ENCODE measurements at regions not wholly inside any gene's neighbourhood (a gene's known extent, or its start where the extent isn't known, plus 50 kb on each side); places are given as distances from the start of the nearest gene placed in this dataset.

- ChIA-PET POLR2A (ENCODE audit: unreplicated experiment) (no interaction called here), CTCF (no interaction called here)
- Histone ChIP-seq H3K4me1 (replicated peaks; ENCODE audit: insufficient read depth) (no peaks in the 10 kb centered on the region), H3F3A (ENCODE audit: insufficient read depth, low read depth) (no peaks in the 10 kb centered on the region), H3K79me2 (ENCODE audit: low read depth) (no peaks in the 10 kb centered on the region), H3K27me3 (ENCODE audit: insufficient read depth, low read depth) (no peaks in the 10 kb centered on the region), H3K9me3 (ENCODE audit: insufficient read depth, low read depth) (no peaks in the 10 kb centered on the region), H3K9me2 (ENCODE audit: insufficient read depth) (no peaks in the 10 kb centered on the region), H3K4me3 (no peak overlapping the region), H4K20me1 (ENCODE audit: insufficient read depth) (no peaks in the 10 kb centered on the region), H3K36me3 (ENCODE audit: low read depth) (no peaks in the 10 kb centered on the region), H3K27ac (no peak overlapping the region), H3K4me2 (no peak overlapping the region), H2AFZ (no peak overlapping the region)
- intact Hi-C loops (cut with micrococcal nuclease; ENCODE audit: unreplicated experiment): no loop called here
- TF ChIP-seq EZH2 (IDR thresholded peaks at IDR 0.05; ENCODE audit: low read depth): no peak
- no peak for TF ChIP-seq CTCF (conservative IDR thresholded peaks at IDR 0.05)
- DNase-seq: no peak
- no TSS peak for BruUV-seq (replicated peaks)
Measured at GRCh38 chr11:97905671-97906070, 1115.1 kb upstream of the CNTN5 start.

GRCh38 chr11:97908354-97908753 is 1112.4 kb upstream of the CNTN5 start:
- intact Hi-C loops (cut with micrococcal nuclease; ENCODE audit: unreplicated experiment): no loop called here
- no peak overlapping the region for H2AFZ ChIP-seq
- TF ChIP-seq CTCF (conservative IDR thresholded peaks at IDR 0.05): no peak
- H3K36me3 ChIP-seq (ENCODE audit: low read depth): no peaks in the 10 kb centered on the region
- H3K4me2 ChIP-seq: no peak overlapping the region
- ChIA-PET CTCF (no interaction called here), POLR2A (ENCODE audit: unreplicated experiment) (no interaction called here)
- H3K9me2 ChIP-seq (ENCODE audit: insufficient read depth): no peaks in the 10 kb centered on the region
- H3K27me3 ChIP-seq (ENCODE audit: insufficient read depth, low read depth): no peaks in the 10 kb centered on the region
- H3K79me2 ChIP-seq (ENCODE audit: low read depth): no peaks in the 10 kb centered on the region
- H3K9me3 ChIP-seq (ENCODE audit: insufficient read depth, low read depth): no peaks in the 10 kb centered on the region
- no TSS peak for BruUV-seq (replicated peaks)
- no peaks in the 10 kb centered on the region for H4K20me1 ChIP-seq (ENCODE audit: insufficient read depth)
- DNase-seq: no peak
- no peaks in the 10 kb centered on the region for H3K4me1 ChIP-seq (replicated peaks; ENCODE audit: insufficient read depth)
- no peak overlapping the region for H3K27ac ChIP-seq
- no peaks in the 10 kb centered on the region for H3F3A ChIP-seq (ENCODE audit: insufficient read depth, low read depth)
- H3K4me3 ChIP-seq: no peak overlapping the region

GRCh38 chr11:97909614-97910399 is 1110.9 kb upstream of the CNTN5 start:
- no TSS peak for BruUV-seq (replicated peaks)
- H3K4me1 ChIP-seq (replicated peaks; ENCODE audit: insufficient read depth): no peaks in the 10 kb centered on the region
- ChIA-PET POLR2A (ENCODE audit: unreplicated experiment) (no interaction called here), CTCF (no interaction called here)
- H3F3A ChIP-seq (ENCODE audit: insufficient read depth, low read depth): no peaks in the 10 kb centered on the region
- intact Hi-C loops (cut with micrococcal nuclease; ENCODE audit: unreplicated experiment): no loop called here
- no peak overlapping the region for H2AFZ ChIP-seq
- H3K27me3 ChIP-seq (ENCODE audit: insufficient read depth, low read depth): no peaks in the 10 kb centered on the region
- no peaks in the 10 kb centered on the region for H3K36me3 ChIP-seq (ENCODE audit: low read depth)
- H3K4me3 ChIP-seq: no peak overlapping the region
- TF ChIP-seq EZH2 (IDR thresholded peaks at IDR 0.05; ENCODE audit: low read depth) (no peak), CTCF (conservative IDR thresholded peaks at IDR 0.05) (no peak)
- H4K20me1 ChIP-seq (ENCODE audit: insufficient read depth): no peaks in the 10 kb centered on the region
- DNase-seq: no peak
- H3K9me3 ChIP-seq (ENCODE audit: insufficient read depth, low read depth): no peaks in the 10 kb centered on the region
- H3K79me2 ChIP-seq (ENCODE audit: low read depth): no peaks in the 10 kb centered on the region
- H3K9me2 ChIP-seq (ENCODE audit: insufficient read depth): no peaks in the 10 kb centered on the region
- no peak overlapping the region for H3K4me2 ChIP-seq
- no peak overlapping the region for H3K27ac ChIP-seq

Measured in PC-9 (cell line).